GM12891 (cell line): ENCODE measurements at regions not wholly inside any gene's neighbourhood (a gene's known extent, or its start where the extent isn't known, plus 50 kb on each side); places are given as distances from the start of the nearest gene placed in this dataset.

Experiments
- DNase-seq: peaks from one replicate; pipeline ENCODE4 v3.0.0; 2011; ENCODE audit warnings: low spot score; ENCODE audit not compliant: insufficient read length
- FAIRE-seq: peaks from 2 replicates; lab custom pipeline; 2011; peaks lifted over from hg19 to GRCh38; lab: Jason Lieb, UNC
- PAX5 ChIP-seq: IDR thresholded peaks from 2 replicates; pipeline ENCODE4 v1.6.1; 2011; ENCODE audit warnings: low read length, moderate library complexity, mild to moderate bottlenecking; ENCODE audit not compliant: insufficient read depth, severe bottlenecking
- POLR2A ChIP-seq: IDR thresholded peaks from 2 replicates; pipeline ENCODE4 v1.6.1; 2011; ENCODE audit warnings: low read depth, low read length, control low read depth
- POLR2AphosphoS5 ChIP-seq: IDR thresholded peaks from 2 replicates; pipeline ENCODE4 v1.6.1; 2011; ENCODE audit warnings: low read depth, low read length, control low read depth
- POU2F2 ChIP-seq: IDR thresholded peaks from 2 replicates; pipeline ENCODE4 v1.6.1; 2011; ENCODE audit warnings: low read depth, mild to moderate bottlenecking, control low read depth, low read length, moderate library complexity
- SPI1 ChIP-seq: IDR thresholded peaks from 2 replicates; pipeline ENCODE4 v1.6.1; 2011; ENCODE audit warnings: low read depth, low read length, control low read depth
- TAF1 ChIP-seq: IDR thresholded peaks from 2 replicates; pipeline ENCODE4 v1.6.1; 2011; ENCODE audit warnings: low read depth, low read length, control low read depth

DNA sequence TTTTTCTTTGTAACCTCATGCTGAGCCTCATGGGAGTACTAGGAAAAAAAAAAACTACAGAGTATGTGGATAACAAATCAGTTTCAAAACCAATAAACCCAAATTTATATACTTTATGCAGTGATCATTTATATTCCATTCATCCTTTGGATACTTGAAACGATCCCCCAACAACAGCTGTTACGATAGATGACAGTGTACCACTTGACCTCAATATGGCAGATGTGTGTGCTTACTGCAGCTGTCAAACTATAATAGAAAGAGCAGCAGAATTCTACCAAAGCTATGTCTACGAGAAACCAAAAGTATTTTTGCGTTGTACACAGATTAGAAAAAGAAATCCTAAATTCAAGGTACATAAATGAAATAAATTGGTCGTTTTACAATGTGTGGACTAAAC lies 337.8 kb downstream of the PDGFC start:
- no peak for TF ChIP-seq POLR2AphosphoS5
- no peak for TF ChIP-seq PAX5
- TF ChIP-seq POU2F2: no peak
- TF ChIP-seq TAF1: no peak
- TF ChIP-seq SPI1: no peak
- no peak for TF ChIP-seq POLR2A
- FAIRE-seq: no peak

DNA sequence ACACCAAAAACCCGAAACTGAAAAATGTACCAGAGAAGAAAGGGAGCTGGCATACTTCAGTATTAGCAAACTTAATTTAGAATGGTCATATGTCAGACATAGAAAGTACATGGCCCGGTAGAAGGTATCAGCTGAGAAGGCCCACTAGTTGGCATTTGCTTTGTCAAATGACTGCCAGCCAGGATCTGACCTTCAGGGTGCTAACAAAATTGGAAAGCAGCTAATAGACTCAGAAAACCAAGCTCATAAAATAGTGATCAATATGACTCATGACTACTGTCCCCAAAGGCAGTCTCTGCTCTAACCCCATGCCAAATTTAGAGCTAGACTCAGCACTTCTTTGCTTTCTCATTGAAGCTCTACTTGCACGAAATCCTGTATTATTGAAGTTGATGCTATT lies 342.7 kb downstream of the PDGFC start:
- TF ChIP-seq POLR2A (no peak), SPI1 (no peak), PAX5 (no peak), POLR2AphosphoS5 (no peak), POU2F2 (no peak), TAF1 (no peak)
- FAIRE-seq (no peak), DNase-seq (no peak)

More for the DNA sequence above, 337.8 kb downstream of the PDGFC start:
- no peak for DNase-seq

DNA sequence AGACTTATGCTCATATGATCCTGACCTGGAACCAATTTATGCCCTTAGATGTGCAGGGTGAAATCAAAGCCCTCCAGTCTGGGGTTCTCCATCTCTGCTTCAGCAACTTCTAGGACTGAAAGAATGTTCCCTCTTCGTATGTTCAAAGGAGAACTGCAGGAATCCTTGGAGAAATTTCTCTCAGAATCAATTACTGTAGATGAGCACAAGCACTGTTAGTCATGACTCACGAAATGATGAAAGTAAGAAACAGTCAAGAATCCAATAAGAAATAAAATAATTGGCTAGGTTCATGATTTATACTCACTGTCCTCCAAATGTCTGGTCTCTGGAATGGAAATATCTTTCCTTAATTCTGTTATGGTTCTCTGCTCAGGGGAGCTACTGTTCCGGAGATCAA lies 348.2 kb downstream of the PDGFC start:
- DNase-seq (no peak), FAIRE-seq (no peak)
- TF ChIP-seq PAX5 (no peak), POLR2AphosphoS5 (no peak), TAF1 (no peak), POLR2A (no peak), POU2F2 (no peak), SPI1 (no peak)

DNA sequence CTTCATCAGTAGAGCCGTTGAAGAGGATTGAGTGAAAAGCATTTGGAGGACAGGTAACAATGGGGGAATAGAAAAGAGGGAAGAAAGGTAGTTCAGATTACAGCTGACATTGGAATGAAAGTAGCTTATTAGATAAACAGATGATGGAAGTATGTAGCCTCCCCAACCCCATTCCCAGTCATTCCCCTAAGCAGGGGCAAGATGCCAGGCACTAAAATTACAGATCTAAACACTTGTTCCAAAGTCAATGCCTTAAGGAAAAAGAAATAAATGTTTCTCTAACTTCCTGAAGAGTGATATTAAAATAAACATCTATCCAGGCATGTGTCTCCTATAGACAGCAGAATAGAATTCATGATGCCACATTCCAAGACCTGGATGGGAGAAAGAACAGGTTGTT lies 350.8 kb downstream of the PDGFC start:
- DNase-seq: no peak
- no peak for TF ChIP-seq POU2F2
- no peak for FAIRE-seq

DNA sequence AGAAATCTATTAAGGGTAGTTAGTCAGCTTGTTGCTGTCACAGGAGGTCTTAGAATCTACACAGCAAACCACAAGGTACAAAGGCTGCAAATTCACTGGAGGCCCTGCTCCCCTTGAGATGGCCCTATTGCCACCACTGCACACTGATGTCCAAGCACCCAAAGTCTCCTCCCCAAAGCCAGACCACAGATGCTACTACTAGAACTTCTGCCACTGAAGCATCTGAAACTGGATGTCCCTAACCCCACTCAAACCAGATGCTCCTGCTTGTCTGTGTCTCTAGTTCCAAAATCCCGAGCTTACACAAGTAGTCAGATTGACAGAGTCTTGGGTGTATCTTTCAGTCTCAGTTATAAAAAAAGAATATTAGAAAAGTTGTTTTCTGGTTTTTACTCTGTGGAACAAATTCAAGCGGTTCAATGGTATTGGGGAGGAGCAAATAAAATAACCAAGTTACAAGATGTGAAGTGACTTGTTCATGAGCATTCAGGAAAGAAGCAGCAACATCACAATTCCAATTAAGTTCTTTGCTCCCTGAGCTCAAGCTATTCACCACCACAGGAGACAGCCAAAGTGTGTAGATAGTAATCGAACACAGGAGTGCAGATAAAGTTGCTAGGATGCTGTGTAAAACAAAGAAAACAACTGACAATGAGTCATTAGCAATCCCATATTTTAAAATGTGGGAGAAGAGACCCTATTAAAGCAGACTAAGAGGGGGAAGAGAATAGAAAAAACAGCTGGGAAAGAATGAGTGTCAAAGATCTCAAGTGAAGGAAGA lies 352.3 kb downstream of the PDGFC start:
- FAIRE-seq (no peak), DNase-seq (no peak)
- TF ChIP-seq POU2F2: no peak
- no peak for TF ChIP-seq POLR2A
- no peak for TF ChIP-seq TAF1
- no peak for TF ChIP-seq POLR2AphosphoS5
- no peak for TF ChIP-seq SPI1
- TF ChIP-seq PAX5: no peak

DNA sequence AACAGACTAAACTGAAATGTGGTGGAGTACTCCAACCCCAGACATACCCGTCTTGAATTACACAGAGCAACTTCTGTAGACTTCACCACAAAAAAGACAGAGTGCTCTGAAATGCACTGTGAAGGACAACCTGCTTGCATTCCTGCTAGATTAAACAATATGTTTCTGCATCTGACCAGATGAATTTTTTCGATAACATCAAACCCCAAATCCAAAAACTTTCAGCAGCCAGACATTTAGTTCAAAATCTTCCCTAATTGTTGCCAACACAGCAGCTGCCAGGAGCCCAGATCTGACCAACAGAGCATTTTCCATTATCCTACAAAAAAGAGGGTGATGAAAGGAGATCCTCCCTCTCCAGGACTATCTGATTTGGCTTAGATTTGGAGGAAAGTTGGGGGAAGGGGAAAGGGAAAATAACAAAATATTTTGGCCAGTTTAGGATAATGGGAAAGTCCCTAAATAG lies 356.5 kb downstream of the PDGFC start:
- FAIRE-seq: no peak

DNA sequence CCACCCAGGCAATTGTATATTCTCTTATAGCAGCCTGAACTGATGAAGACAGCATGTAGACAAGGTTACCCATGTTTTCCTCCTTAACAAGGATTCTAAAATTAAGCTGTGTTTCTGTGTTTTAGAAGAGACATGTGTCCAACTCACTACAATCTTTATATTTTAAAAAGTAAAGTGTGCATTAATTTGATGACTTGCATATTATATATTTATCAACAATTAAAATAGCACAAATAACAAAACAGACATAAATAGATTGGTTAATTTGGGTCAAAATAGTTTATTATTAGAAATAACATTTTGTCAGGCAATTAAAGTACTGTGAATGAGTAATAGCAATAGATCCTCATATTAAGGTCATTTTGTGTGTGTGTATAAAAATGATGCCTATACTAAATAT lies 357.1 kb downstream of the PDGFC start:
- DNase-seq (no peak), FAIRE-seq (no peak)
- TF ChIP-seq PAX5 (no peak), TAF1 (no peak), POU2F2 (no peak), POLR2AphosphoS5 (no peak), POLR2A (no peak), SPI1 (no peak)

More for the DNA sequence above, 356.5 kb downstream of the PDGFC start:
- no peak for DNase-seq
- TF ChIP-seq POLR2AphosphoS5: no peak
- TF ChIP-seq POU2F2: no peak
- no peak for TF ChIP-seq PAX5
- TF ChIP-seq TAF1: no peak
- no peak for TF ChIP-seq POLR2A
- TF ChIP-seq SPI1: no peak

DNA sequence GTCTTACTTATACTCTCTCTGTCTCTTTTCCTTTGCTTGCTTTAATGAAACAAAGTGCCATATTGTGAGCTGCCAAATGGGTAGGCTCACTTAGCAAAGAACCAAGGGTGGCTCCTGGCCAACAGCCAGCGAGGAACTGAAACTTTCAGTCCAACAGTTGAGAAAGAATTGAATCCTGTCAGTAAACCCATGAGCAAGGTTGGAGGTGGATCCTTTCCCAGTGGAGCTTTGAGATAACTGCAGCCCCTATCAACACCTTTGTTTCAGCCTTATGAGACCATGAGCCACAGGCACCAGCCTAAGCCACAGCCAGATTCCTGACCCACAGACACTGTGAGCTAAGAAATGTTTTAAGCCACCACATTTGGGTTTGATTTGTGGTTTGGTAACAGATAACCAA lies 362.2 kb downstream of the PDGFC start:
- FAIRE-seq: no peak
- TF ChIP-seq TAF1 (no peak), SPI1 (no peak; the same call in 1 of the 2 replicates), POU2F2 (no peak), PAX5 (no peak), POLR2AphosphoS5 (no peak), POLR2A (no peak)
- no peak for DNase-seq

DNA sequence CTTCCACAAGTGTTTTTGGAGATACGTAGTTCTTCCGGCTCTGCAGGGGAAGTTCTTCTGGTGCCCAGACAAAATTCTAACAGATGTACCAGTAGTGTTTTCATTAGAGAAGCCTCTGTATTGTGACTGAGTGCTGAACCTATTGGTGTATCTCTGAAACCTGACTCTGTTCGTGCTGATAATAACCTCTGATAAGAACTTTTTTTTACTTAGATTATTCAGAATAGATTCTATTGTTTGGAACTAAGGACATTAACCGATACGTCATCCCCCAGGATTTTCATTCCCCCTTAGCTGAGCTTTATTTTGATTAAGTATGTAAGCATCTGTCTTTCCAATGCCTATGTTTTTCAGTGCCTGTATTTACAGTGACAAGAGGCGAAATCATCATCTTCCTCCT lies 362.9 kb downstream of the PDGFC start:
- FAIRE-seq (no peak), DNase-seq (no peak)
- TF ChIP-seq POU2F2: no peak
- TF ChIP-seq POLR2AphosphoS5: no peak
- TF ChIP-seq TAF1: no peak
- TF ChIP-seq POLR2A: no peak
- no peak for TF ChIP-seq SPI1
- no peak for TF ChIP-seq PAX5

DNA sequence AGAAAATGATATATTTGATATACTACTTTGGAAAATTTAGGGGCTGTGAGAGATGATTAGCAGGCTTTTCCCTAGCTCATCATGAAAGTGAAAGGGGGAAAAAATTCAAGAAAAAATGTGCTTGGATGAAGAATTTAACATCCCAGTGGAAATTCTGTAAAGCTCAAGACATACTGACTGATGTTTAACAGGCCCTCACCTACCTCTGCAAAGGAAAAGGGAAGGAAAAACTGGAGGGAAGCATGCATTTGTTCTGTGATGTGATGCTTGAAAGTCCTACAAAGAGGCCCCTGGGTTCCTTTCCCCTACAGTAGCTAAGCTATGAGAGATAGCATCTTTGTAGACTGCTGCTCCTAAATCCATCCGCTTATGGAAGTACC lies 364.1 kb downstream of the PDGFC start:
- TF ChIP-seq POU2F2 (no peak), POLR2AphosphoS5 (no peak), POLR2A (no peak), PAX5 (no peak), SPI1 (no peak), TAF1 (no peak)

More for the DNA sequence above, 364.1 kb downstream of the PDGFC start:
- no peak for FAIRE-seq
- no peak for DNase-seq
